Loucy (cell line): ENCODE measurements at regions not wholly inside any gene's neighbourhood (a gene's known extent, or its start where the extent isn't known, plus 50 kb on each side); places are given as distances from the start of the nearest gene placed in this dataset.

ENCODE experiments used
- H2AFZ ChIP-seq: fragments of 200-600 bp; sonication (generic); 2 replicates; pipeline ENCODE4 v1.6.0; 2016; ENCODE audit warnings: antibody characterized with exemption, mild to moderate bottlenecking, low read length, moderate library complexity
- H3F3A ChIP-seq: fragments of 200-600 bp; 2 replicates; pipeline ENCODE4 v1.6.0; 2016; ENCODE audit warnings: antibody characterized with exemption, low read depth, mild to moderate bottlenecking
- H3K27me3 ChIP-seq: fragments of 200-600 bp; sonication (generic); 2 replicates; pipeline ENCODE4 v1.6.1; 2014; ENCODE audit warnings: low read length, mild to moderate bottlenecking; ENCODE audit not compliant: insufficient read depth, poor library complexity, severe bottlenecking
- H3K36me3 ChIP-seq: fragments of 200-600 bp; sonication (generic); 2 replicates; pipeline ENCODE4 v1.6.1; 2016; ENCODE audit warnings: low read length; ENCODE audit not compliant: insufficient read depth
- H3K4me1 ChIP-seq: fragments of 200-600 bp; sonication (generic); 2 replicates; pipeline ENCODE4 v1.5.1; 2014; ENCODE audit warnings: low read length, mild to moderate bottlenecking; ENCODE audit not compliant: insufficient read depth, poor library complexity, severe bottlenecking
- H3K4me2 ChIP-seq: fragments of 200-600 bp; sonication (generic); 2 replicates; pipeline ENCODE4 v1.6.0; 2014; ENCODE audit warnings: antibody characterized with exemption, low read length, low read depth, mild to moderate bottlenecking; ENCODE audit not compliant: poor library complexity, severe bottlenecking
- H3K4me3 ChIP-seq: fragments of 200-600 bp; sonication (generic); 2 replicates; pipeline ENCODE4 v1.5.1; 2014; ENCODE audit warnings: low read length, mild to moderate bottlenecking, mixed read lengths; ENCODE audit not compliant: poor library complexity, severe bottlenecking
- H3K79me2 ChIP-seq: fragments of 200-600 bp; sonication (generic); 2 replicates; pipeline ENCODE4 v1.6.1; 2014; ENCODE audit warnings: low read length; ENCODE audit not compliant: insufficient read depth
- H3K9ac ChIP-seq: fragments of 200-600 bp; sonication (generic); 2 replicates; pipeline ENCODE4 v1.6.0; 2014; ENCODE audit warnings: mild to moderate bottlenecking, low read depth, low read length, moderate library complexity; ENCODE audit not compliant: poor library complexity, severe bottlenecking
- H3K9me2 ChIP-seq: fragments of 200-600 bp; sonication (generic); replicated peaks from 2 replicates; pipeline ENCODE4 v1.6.1; 2016; ENCODE audit warnings: low read depth, low read length, mixed read lengths
- H3K9me3 ChIP-seq: fragments of 200-600 bp; sonication (generic); 2 replicates; pipeline ENCODE4 v1.6.1; 2014; ENCODE audit warnings: mild to moderate bottlenecking, antibody characterized with exemption, low read length, low read depth; ENCODE audit not compliant: insufficient read depth
- H4K20me1 ChIP-seq: fragments of 200-600 bp; sonication (generic); 2 replicates; pipeline ENCODE4 v1.6.0; 2014; ENCODE audit warnings: antibody characterized with exemption, low read length, mild to moderate bottlenecking; ENCODE audit not compliant: insufficient read depth, poor library complexity, severe bottlenecking
- EZH2phosphoT487 ChIP-seq: fragments of 200-600 bp; IDR thresholded peaks from 2 replicates; pipeline ENCODE4 v1.6.1; 2018; ENCODE audit warnings: antibody characterized with exemption, mild to moderate bottlenecking, moderate library complexity, borderline replicate concordance
- TF ChIP-seq, protein P1 (sequence below): fragments of 200-600 bp; sonication (generic); conservative IDR thresholded peaks from 2 replicates; pipeline ENCODE4 v1.5.1; 2014; ENCODE audit warnings: mild to moderate bottlenecking, antibody characterized with exemption, low read length

DNA sequence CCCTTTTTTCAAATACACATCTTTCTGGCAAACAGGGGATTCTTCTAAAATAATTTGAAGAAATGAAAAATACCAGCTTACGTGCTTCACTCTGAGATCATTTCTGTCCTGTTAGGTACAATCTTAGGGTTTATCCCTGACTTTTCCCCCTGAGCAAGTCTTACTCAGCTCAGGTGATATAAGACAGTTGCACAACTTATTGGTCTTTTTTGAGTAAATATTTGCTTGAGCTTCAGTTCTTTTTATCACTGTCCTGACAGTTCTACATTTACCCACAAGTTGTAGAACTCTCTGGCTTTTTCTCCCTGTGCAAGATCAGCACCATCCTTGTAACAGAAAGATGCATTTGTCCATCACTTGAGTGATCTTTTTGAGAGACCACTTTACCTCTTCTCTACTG lies 84.9 kb downstream of the MID1IP1 start:
- TF ChIP-seq, protein P1, sequence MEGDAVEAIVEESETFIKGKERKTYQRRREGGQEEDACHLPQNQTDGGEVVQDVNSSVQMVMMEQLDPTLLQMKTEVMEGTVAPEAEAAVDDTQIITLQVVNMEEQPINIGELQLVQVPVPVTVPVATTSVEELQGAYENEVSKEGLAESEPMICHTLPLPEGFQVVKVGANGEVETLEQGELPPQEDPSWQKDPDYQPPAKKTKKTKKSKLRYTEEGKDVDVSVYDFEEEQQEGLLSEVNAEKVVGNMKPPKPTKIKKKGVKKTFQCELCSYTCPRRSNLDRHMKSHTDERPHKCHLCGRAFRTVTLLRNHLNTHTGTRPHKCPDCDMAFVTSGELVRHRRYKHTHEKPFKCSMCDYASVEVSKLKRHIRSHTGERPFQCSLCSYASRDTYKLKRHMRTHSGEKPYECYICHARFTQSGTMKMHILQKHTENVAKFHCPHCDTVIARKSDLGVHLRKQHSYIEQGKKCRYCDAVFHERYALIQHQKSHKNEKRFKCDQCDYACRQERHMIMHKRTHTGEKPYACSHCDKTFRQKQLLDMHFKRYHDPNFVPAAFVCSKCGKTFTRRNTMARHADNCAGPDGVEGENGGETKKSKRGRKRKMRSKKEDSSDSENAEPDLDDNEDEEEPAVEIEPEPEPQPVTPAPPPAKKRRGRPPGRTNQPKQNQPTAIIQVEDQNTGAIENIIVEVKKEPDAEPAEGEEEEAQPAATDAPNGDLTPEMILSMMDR = no peak
- TF ChIP-seq EZH2phosphoT487 = no peak
- no peaks in the 10 kb centered on the region for H3F3A ChIP-seq
- no peak overlapping the region for H2AFZ ChIP-seq
- peaks cover 18% of the 10 kb centered on the region for H3K4me1 ChIP-seq
- H3K9me3 ChIP-seq = no peaks in the 10 kb centered on the region
- H3K27me3 ChIP-seq = no peaks in the 10 kb centered on the region
- H3K36me3 ChIP-seq = no peaks in the 10 kb centered on the region
- H3K79me2 ChIP-seq = no peaks in the 10 kb centered on the region
- no peak overlapping the region for H3K4me3 ChIP-seq
- no peak overlapping the region for H3K9ac ChIP-seq
- no peaks in the 10 kb centered on the region for H3K9me2 ChIP-seq
- no peak overlapping the region for H3K4me2 ChIP-seq
- H4K20me1 ChIP-seq = no peaks in the 10 kb centered on the region

DNA sequence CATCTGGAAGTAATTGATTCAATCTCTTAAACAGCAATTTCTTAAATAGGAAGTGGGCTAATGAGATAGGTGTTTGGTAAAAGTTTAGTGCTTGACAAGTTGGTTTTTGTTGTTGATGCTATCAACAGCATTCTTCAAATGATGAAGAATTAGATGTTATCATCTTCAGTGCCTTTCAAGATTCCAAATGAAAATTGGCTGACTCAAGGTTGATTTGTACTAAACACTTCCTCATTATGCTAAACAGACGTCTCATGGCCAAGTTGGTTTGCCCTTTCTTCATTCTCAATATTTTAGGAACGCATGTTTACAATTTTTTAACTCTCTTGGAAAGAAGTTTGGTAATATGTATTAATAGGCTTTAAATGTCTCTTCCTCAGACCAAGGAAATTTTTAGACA lies 86.0 kb downstream of the MID1IP1 start:
- no peak overlapping the region for H3K4me3 ChIP-seq
- H3F3A ChIP-seq = no peaks in the 10 kb centered on the region
- H2AFZ ChIP-seq = no peak overlapping the region
- H4K20me1 ChIP-seq = no peaks in the 10 kb centered on the region
- no peak overlapping the region for H3K9ac ChIP-seq
- no peaks in the 10 kb centered on the region for H3K9me2 ChIP-seq
- H3K4me2 ChIP-seq = no peak overlapping the region
- no peaks in the 10 kb centered on the region for H3K79me2 ChIP-seq
- TF ChIP-seq EZH2phosphoT487 = no peak
- TF ChIP-seq, protein P1 = no peak
- H3K27me3 ChIP-seq = no peaks in the 10 kb centered on the region
- no peaks in the 10 kb centered on the region for H3K36me3 ChIP-seq
- H3K4me1 ChIP-seq = peaks cover 19% of the 10 kb centered on the region
- H3K9me3 ChIP-seq = no peaks in the 10 kb centered on the region

DNA sequence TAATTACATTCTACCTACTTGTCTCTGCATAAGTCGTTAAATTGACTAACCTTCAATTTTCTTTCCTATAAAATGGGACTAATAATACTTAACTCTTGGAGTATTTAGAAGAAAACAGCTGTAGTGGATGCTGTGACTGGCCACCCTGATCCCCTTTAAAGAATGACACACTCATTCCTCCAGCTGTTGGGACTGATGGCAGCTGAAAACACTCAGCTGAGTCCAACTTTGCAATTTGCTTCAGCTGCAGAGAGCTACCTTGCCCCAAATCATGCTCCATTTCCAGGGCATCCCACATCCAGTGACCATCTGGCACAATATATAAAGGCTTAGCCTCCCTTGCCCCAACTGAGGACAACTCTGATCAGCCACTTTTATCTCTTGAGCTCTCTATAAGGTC lies 89.1 kb downstream of the MID1IP1 start:
- TF ChIP-seq, protein P1 = no peak
- TF ChIP-seq EZH2phosphoT487 = no peak
- Histone ChIP-seq H4K20me1 (no peaks in the 10 kb centered on the region), H3K9ac (no peak overlapping the region), H3K4me3 (no peak overlapping the region), H3K9me3 (no peaks in the 10 kb centered on the region), H3K4me1 (peaks cover 11% of the 10 kb centered on the region), H2AFZ (no peak overlapping the region), H3K9me2 (no peaks in the 10 kb centered on the region), H3F3A (no peaks in the 10 kb centered on the region), H3K27me3 (no peaks in the 10 kb centered on the region), H3K79me2 (no peaks in the 10 kb centered on the region), H3K4me2 (no peak overlapping the region), H3K36me3 (no peaks in the 10 kb centered on the region)
